ENCODE measurements at regions not wholly inside any gene's neighbourhood (a gene's known extent, or its start where the extent isn't known, plus 50 kb on each side); places are given as distances from the start of the nearest gene placed in this dataset.

- no peak for DNase-seq (ENCODE audit: low read depth)
- TF ChIP-seq MYC (IDR thresholded peaks at IDR 0.05; ENCODE audit: low read depth, low read length) (no peak), CTCF (IDR thresholded peaks at IDR 0.05; ENCODE audit: low read depth, low read length) (no peak), MAX (IDR thresholded peaks at IDR 0.05; ENCODE audit: low read depth, low read length) (no peak), POLR2A (IDR thresholded peaks at IDR 0.05; ENCODE audit: extremely low read depth, insufficient read length) (no peak)
- no peak overlapping the region for H3K4me3 ChIP-seq (ENCODE audit: low read depth, low read length)
Observed at GRCh38 chr18:68282232-68282631, 432.7 kb downstream of the TMX3 start.

GRCh38 chr18:68275616-68276015 lies 439.3 kb downstream of the TMX3 start:
- TF ChIP-seq MYC (IDR thresholded peaks at IDR 0.05; ENCODE audit: low read depth, low read length) (no peak), POLR2A (IDR thresholded peaks at IDR 0.05; ENCODE audit: extremely low read depth, insufficient read length) (no peak), MAX (IDR thresholded peaks at IDR 0.05; ENCODE audit: low read depth, low read length) (no peak), CTCF (IDR thresholded peaks at IDR 0.05; ENCODE audit: low read depth, low read length) (no peak)
- DNase-seq (ENCODE audit: low read depth) = no peak
- no peak overlapping the region for H3K4me3 ChIP-seq (ENCODE audit: low read depth, low read length)

- DNase-seq (ENCODE audit: low read depth) = no peak
Observed at GRCh38 chr18:68270017-68270416, 444.9 kb downstream of the TMX3 start.

GRCh38 chr18:68267583-68267982 lies 447.3 kb downstream of the TMX3 start:
- no peak for DNase-seq (ENCODE audit: low read depth)
- H3K4me3 ChIP-seq (ENCODE audit: low read depth, low read length) = no peak overlapping the region
- TF ChIP-seq MAX (IDR thresholded peaks at IDR 0.05; ENCODE audit: low read depth, low read length) (no peak), CTCF (IDR thresholded peaks at IDR 0.05; ENCODE audit: low read depth, low read length) (no peak), MYC (IDR thresholded peaks at IDR 0.05; ENCODE audit: low read depth, low read length) (no peak), POLR2A (IDR thresholded peaks at IDR 0.05; ENCODE audit: extremely low read depth, insufficient read length) (no peak)

More at GRCh38 chr18:68270017-68270416, 444.9 kb downstream of the TMX3 start:
- TF ChIP-seq POLR2A (IDR thresholded peaks at IDR 0.05; ENCODE audit: extremely low read depth, insufficient read length) = no peak
- TF ChIP-seq MYC (IDR thresholded peaks at IDR 0.05; ENCODE audit: low read depth, low read length) = no peak
- no peak for TF ChIP-seq MAX (IDR thresholded peaks at IDR 0.05; ENCODE audit: low read depth, low read length)
- TF ChIP-seq CTCF (IDR thresholded peaks at IDR 0.05; ENCODE audit: low read depth, low read length) = no peak
- no peak overlapping the region for H3K4me3 ChIP-seq (ENCODE audit: low read depth, low read length)

- H3K4me3 ChIP-seq (ENCODE audit: low read depth, low read length) = no peak overlapping the region
- TF ChIP-seq POLR2A (IDR thresholded peaks at IDR 0.05; ENCODE audit: extremely low read depth, insufficient read length) = no peak
- no peak for TF ChIP-seq CTCF (IDR thresholded peaks at IDR 0.05; ENCODE audit: low read depth, low read length)
- TF ChIP-seq MAX (IDR thresholded peaks at IDR 0.05; ENCODE audit: low read depth, low read length) = no peak
- TF ChIP-seq MYC (IDR thresholded peaks at IDR 0.05; ENCODE audit: low read depth, low read length) = no peak
- no peak for DNase-seq (ENCODE audit: low read depth)
Observed at GRCh38 chr18:68263481-68263880, 451.4 kb downstream of the TMX3 start.
